NCI-H1436 (cell line): ENCODE measurements at regions not wholly inside any gene's neighbourhood (a gene's known extent, or its start where the extent isn't known, plus 50 kb on each side); places are given as distances from the start of the nearest gene placed in this dataset.
"Not testable (repeated sequence)": the region's sequence is repeated elsewhere in the genome, so short reads cannot be mapped to it uniquely, and the experiment has no call there.

Experiments
- DNase-seq: peaks from one replicate; lab custom pipeline; 2025; lab: John Stamatoyannopoulos, UW

DNA sequence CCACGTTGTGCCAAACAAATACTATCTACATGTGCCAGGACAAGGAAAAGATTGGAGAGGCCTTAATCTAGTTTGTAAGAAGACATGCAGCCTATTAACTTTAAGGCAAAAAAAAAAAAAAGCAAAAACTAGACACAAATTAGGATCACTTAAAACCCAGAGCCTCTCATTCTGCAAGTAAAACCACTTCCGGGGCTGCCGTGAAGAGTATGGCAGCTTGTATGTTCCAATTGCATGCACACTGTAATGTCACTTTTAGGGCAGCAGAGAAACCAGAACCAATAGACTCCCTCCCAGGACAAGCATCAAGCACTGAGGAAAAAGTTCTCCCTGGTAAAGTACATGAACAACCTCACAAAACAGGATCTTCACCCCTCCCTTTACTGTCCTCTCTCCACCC is 70.6 kb downstream of the RSL24D1 start:
- no peak for DNase-seq

DNA sequence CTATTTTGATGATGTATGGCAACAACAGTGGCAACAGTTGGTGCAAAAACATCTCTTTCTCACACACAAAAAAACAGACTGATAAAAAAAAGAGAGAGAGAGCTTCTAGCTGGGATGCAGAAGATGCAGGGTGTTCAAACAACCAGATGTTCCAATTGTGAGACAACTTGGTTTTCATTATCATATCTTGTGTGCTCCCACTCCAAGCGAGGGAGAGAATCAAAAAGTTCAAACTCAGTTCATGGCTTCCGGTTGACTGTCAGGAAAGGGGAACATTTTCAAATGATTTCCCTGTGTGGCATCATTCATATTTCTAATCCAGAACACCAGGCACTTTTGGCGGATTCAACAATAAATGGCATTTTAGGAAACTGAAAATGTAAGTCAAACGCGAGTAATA is 72.1 kb downstream of the RSL24D1 start:
- no peak for DNase-seq

DNA sequence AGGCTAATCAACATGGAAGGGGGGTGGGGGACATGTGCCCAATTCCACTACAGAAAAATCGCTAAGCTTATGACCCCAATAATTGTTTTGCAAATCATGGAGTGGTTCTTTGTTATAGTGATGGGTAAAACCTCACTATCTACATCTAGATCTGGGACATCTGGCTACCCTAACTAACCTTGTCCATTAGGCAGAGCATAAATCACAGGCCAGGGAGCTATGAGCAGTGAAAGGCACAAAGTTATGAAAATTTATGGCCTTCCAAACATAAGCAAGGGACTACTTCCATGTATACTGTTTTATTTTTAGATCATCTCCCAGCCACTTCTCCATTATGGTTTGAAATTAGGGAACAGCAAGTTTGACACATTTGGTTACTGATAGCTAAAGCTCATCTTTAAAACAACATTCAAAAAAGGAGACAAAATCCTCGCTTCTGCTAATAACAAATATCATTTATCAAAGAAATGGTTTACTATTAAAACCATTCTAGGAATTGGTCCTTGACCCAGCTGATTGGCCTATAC is 78.3 kb downstream of the RSL24D1 start:
- DNase-seq: no peak

DNA sequence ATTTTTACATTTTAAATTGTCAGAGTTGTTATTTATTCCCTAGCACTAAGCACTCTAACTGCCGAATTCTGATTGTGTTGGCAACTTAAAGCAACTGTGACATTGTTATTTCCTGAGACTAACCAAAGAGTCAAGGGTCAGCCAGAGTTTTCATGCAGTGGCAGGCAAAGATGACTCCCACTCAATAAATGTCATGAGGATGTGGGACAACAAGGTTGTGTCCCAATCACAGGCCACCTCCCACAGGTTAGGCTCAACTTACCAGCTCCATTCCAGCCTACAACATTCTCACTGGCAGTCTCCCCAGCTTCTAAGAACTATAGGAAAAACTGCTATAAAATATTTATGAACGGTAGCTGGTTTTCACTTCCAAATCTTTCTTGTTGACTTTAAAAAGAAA is 80.1 kb downstream of the RSL24D1 start:
- no peak for DNase-seq

DNA sequence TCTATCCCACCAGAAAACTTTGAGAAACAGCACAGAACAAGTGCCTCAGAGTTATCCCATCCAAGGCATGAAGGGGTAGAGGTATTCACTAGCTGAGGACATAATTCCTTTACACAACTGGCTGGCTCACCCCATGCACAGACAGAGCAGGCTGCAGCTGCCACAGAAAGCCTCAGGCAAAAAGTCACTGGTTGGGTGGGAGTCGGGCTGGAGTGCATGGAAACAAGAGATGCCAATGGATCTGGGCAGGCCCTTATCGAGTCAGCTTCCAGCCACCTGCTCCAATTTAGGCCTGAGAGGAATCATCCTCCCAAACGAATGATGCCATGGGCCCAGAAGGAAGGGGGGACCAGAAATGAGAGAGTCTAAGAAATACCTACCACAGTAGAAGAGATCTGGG is 83.0 kb downstream of the RSL24D1 start:
- no peak for DNase-seq

DNA sequence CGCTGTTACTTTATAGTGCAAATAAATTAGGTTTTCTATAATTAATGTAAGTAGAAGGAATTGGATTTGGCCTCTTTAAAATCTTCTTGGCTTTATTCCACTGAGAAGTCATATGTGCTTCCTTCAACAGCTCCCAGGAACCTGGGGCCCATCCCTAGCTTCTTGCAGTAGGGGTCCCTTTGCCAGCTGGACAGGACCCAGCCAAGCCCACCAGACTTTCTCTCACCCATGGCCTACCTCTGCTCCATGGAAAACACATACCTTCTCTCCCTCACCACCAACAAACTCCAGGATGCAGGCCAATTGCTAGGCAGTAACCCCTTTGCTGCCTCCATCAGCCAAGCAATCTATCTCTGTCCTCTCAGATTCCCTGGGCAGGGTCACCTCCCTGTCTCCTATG is 84.0 kb downstream of the RSL24D1 start:
- DNase-seq: no peak

DNA sequence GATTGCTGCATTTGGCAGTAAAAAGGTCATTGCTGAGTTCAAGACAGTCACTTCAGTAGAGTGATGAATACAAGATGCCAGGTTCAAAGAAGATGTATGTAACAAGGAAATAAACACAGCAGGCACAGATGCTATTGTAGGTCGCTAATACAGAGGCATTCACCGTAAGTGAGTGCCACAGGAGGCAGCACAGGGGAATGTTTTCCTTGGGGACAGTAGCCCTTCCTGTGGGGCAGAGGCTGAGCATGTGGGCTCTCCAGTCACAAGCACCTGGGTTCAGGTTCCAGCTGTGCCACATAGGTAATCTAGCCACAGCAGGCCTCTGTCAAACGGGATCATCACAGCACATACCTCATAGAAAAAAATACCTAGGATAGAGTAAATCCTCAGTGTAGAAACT is 86.3 kb downstream of the RSL24D1 start:
- DNase-seq: no peak

DNA sequence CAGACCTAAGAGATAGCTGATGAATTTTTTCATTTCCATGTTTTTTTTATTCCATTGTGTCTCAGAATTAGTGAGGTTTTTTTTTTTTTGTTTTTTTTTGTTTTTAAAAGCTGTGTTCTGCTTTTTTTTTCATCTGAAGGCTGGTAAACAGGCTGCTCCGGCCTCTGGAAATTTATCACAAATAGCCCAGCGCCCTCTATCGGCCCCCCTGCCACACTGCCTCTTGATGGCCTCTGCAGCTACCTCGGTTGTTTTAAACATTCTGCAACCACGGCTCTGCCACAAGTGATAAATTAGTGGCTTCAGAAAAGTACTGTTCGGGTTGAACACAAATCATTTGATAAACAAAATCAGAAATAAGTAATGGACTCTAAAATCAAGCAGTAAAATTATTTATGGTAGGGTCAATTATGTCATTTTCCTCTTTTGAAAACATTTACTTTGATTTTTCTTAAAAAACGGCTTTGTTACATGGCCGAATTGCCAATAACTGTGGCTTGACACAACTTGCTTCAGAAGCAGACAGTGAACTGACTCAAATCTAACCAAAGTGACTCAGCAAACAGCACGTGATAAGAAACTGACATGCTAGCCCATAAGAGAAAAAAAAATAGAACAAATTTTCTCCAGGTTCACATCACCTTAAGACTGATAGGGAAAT is 87.8 kb downstream of the RSL24D1 start:
- peak; percentile 31 for DNase-seq

DNA sequence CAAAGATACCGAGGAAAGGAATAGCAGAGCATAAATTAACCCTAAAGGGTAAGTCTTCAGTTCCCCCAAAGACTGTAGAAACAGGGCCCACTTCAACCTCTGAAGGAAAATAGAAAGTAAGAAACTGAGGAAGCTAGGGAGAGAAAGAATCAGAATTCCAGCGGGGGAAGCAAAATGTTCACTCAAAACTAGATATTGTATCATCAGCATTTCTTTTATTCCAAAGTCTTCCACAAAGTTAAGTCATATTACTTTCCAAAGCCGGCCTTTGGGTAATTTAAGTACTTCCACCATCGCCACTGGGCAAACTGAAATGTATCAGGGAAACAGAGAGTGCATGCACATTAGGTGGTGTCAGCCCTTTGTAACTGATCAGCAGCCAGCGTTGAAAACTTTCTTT is 88.3 kb downstream of the RSL24D1 start:
- no peak for DNase-seq

DNA sequence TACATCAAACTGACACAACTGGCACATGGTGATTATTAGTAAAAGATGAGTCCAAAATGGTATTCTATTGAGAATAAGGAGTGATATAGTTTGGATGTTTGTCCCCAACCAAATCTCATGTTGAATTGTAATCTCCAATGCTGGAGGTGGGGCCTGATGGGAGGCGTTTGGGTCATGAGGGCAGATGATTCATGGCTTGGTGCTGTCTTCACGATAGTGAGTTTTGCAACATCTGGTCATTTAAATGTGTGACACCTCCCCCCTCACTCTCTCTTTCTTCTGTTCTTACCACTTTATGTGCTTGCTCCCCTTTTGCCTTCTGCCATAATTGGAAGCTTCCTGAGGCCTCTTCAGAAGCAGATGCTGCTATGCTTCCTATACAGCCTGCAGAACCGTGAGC is 90.6 kb downstream of the RSL24D1 start:
- DNase-seq: no peak

DNA sequence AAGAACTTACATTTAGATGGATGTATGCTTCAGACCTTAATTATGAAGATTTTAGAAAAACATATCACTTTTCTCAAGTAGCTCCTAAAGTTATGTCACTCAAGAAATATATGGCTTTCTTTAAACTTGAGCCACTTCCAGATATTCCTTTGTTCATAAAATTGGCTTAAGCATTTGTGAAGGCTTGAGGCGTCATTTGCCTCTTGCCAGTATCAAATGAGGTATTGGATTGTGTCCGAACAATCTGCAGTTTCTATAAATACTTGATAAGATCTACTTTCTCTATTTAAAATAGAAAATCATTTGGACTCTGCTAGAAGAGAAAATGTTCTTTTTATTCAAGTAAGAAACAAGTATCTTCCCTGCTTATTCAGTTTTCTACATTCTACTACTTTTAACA is 102.6 kb downstream of the RSL24D1 start:
- no peak for DNase-seq

DNA sequence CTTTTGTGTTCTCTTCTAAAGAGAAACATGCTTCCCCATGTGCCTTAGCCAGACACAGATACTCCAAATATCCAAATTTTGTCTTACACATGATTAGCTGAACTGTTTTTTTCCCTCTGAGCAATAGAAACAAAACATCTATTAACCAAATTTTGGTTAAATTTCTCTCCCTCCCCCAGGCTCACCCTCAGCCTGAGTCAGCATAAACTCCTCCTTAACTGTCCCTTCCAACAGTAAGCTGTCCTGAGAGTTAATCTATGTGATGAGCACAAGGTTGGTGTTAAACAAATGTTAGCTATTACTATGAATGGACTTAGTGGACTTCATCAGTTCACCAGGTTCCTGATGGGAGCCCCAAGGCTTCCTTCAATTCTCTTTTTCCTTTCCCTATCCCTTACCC is 108.5 kb downstream of the RSL24D1 start:
- DNase-seq: no peak

DNA sequence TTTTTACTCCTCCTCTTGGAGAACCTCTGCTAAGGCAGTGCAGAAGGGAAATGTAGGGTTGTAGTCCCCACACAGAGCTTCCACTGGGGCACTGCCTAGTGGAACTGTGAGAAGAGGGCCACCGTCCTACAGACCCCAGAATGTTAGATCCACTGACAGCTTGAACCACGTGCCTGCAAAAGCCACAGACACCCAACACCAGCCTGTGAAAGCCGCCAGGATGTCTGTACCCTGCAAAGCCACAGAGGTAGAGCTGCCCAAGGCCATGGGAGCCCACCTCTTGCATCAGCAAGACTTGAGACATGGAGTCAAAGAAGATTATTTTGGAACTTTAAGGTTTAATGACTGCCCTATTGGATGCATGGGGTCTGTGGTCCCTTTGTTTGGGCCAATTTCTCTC is 112.1 kb downstream of the RSL24D1 start:
- no peak for DNase-seq

DNA sequence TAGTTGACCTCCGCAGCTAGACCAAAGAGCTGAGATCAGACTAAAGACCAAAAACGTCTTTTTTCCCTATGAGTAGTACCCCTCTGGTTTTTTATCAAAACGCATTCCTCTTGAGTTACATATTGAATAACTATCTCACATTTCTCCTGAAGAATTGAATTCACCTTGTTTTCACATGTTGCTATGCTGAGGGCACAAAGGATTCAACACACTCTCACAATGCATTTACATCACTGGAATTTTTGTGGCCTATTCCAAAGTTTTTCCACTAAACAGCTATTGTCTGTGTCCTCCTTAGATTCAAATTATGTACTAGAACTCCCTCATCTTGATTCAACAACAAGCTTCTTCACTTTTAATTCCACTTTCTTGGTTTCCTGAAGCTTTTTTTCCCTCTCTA is 112.5 kb downstream of the RSL24D1 start:
- no peak for DNase-seq

DNA sequence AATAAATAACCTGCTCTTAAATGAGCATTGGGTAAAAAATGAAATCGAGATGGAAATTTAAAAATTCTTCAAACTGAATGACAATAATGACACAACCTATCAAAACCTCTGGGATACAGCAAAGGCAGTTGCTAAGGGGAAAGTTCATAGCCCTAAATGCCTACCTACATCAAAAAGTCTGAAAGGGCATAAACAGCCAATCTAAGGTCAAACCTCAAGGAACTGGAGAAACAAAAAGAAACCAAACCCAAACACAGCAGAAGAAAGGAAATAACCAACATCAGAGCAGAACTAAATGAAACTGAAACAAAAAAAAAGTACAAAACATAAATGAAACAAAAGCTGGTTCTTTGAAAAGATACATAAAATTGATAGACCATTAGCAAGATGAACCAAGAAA is 119.7 kb downstream of the RSL24D1 start:
- not testable (repeated sequence) for DNase-seq

DNA sequence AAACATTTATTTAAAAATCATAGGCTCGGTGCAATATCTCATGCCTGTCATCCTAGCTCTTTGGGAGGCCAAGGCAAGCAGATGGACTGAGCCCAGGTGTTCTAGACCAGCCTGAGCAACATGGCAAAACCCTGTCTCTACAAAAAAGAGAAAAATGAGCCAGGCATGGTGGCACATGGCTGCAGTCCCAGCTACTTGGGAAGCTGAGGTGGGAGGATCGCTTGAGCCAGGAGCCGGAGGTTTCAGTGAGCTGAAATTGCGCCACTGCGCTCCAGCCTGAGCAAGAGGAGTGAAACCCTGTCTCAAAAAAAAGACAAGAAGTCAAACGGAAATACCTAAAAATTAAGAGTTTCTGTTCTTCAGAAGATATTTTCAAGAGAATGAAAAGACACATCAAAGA is 122.3 kb downstream of the RSL24D1 start:
- DNase-seq: no peak

DNA sequence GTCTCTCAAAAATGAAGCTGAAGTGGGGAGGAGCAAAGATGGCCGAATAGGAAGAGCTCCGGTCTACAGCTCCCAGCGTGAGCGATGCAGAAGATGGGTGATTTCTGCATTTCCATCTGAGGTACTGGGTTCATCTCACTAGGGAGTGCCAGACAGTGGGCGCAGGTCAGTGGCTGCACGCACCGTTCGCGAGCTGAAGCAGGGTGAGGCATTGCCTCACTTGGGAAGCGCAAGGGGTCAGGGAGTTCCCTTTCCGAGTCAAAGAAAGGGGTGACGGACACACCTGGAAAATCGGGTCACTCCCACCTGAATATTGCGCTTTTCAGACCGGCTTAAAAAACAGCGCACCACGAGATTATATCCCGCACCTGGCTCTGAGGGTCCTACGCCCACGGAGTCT is 132.8 kb downstream of the RSL24D1 start:
- DNase-seq: not testable (repeated sequence)

DNA sequence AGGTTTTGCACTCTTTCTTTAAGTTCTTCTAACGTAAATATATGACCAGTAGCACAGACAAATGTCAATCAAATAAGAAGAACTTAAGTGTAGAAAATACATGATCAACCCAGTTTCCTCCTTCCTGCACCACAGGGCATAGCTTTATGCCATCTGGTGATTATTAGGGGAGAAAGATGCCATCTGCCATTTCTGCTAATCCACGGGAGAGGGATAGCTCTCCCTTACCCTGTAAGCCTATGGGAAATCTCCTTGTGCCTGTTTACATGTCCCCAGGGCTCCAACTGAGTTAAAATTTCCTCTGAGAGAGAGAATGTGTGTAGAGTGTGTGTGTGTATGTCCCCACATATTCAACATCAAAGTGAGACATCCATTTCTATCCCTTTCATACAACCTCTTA is 135.9 kb downstream of the RSL24D1 start:
- no peak for DNase-seq

DNA sequence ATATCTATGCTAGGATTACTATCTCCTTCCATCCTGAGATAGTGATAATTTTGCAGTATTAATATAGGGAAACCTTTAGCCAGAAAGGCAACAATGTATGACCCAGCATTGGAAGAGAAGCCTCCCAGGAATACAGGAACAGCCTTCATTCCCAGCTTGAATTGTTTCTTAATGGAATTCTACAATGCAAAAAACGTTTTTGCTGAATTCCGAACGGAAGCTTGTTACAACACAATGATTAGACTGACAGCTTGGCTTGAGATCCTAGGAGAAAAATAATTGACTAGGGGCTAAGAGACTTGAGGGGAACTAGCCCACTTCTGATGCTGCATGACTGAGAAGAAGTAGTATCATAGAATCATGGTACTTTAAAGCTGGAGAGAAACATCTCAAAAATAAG is 140.2 kb downstream of the RSL24D1 start:
- DNase-seq: no peak

DNA sequence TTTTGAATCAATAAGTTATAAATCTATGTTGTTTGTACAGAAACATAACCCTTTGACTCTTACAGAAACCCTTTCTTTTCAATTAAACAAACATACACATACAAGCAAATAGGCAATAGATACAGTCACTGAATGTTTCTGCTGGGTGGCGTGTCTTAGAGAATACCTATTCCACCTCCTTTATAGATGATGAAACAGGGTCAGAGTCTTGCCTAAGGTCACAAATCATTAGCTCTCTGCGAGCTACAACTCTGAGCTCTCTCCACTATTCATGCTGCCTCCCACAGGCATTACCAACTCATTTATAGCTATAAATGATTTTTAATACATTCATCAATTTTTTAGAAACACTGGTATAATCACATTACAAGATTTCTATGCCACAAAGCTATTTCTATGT is 152.6 kb downstream of the RSL24D1 start:
- no peak for DNase-seq

DNA sequence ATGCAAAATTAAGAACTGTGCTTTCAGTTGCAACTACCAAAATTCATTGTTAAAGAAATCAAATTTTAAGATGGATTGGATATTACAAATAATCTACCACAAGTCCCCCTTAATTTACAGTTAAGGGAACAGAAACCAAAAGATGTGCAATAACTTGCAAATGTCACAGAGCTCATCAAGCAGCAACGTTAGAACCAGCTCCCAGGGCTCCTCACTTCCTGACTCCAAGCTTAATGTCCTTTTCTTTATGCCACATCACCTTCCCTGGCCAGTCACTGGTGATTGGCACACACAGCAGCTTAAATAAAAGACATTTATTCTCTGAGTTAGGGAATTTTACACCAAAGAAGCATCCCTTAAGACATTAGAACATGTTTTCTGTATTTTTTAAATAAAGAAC is 159.7 kb downstream of the RSL24D1 start:
- DNase-seq: no peak

DNA sequence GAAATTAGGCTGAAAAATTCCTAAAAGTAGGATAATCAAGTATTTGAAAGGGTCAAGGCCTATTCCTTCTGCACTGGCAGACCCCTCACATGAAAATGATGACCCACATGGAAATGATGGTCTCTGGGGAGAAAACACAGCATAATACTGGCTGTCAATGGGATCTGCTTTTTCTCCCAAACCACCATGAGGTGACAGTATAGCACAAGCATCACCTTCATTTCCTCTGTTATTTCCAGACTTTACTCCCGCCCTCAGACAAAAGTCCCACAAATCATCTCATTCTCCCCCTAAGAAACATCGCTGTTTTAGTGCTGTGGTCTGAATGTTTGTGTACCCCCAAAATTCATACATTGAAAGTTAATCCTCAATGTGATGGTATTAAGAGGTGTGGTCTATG is 161.0 kb downstream of the RSL24D1 start:
- no peak for DNase-seq

DNA sequence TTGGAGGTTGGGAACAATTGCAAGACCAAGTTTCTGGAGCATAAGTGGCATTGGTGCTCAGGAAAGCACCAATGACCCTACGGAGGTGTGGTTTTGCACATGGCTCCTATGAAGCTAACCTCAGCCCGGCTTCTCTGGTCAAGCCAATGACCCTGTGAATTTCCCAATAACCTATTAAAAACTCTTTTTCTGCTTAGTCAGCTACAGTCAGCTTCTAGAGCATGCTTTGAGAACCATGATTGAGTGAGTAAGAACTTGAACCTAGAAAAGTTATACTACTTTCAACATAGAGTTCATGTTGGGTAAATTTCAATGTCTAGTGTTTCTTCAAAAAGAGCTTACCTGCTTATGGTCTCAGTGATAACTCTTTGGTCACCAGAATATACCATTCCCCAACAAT is 163.2 kb downstream of the RSL24D1 start:
- no peak for DNase-seq

DNA sequence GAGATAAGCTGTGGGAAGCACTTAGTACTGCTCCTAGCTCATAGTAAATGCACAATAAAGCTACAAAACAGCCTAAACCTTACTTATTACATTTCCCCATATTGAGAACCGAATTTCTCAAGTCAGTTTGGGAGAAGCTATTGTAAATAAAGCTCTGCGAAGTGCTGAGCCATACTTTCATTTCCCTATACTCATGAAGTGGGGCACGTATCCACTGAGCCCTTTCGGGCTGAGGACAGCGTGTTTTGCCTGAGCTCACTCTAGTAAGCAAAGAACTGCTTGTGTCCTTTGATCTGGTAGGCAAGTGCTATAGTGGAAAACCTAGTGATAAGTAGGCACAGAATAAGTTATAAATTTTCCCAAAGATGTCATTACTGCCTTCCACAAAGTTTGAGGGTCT is 165.0 kb downstream of the RSL24D1 start:
- no peak for DNase-seq

DNA sequence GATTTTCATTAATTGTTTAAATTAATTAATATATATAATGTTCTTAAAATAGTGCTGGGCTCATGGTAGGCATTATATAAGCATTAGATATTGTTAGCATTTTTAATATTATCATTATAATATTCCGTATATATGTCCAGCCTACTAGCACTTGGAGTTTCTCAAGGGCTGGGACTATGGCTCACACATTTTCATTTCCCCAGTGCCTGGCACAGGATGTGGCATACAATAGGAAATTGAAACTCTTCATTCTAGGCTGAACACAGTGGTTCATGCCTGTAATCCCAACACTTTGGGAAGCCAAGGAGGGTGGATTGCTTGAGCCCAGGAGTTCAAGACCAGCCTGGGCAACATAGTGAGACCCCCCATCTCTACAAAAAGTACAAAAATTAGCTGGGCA is 170.4 kb downstream of the RSL24D1 start:
- no peak for DNase-seq
